ENCODE measurements at regions not wholly inside any gene's neighbourhood (a gene's known extent, or its start where the extent isn't known, plus 50 kb on each side); places are given as distances from the start of the nearest gene placed in this dataset.

GRCh38 chr14:32006263-32007110 lies 70.6 kb upstream of the ARHGAP5 start:
- FAIRE-seq: no peak

GRCh38 chr14:32007755-32008362 lies 69.2 kb upstream of the ARHGAP5 start:
- no peak for FAIRE-seq

- no peak for FAIRE-seq
Observed at GRCh38 chr14:32008602-32009193, 68.4 kb upstream of the ARHGAP5 start.

DNA sequence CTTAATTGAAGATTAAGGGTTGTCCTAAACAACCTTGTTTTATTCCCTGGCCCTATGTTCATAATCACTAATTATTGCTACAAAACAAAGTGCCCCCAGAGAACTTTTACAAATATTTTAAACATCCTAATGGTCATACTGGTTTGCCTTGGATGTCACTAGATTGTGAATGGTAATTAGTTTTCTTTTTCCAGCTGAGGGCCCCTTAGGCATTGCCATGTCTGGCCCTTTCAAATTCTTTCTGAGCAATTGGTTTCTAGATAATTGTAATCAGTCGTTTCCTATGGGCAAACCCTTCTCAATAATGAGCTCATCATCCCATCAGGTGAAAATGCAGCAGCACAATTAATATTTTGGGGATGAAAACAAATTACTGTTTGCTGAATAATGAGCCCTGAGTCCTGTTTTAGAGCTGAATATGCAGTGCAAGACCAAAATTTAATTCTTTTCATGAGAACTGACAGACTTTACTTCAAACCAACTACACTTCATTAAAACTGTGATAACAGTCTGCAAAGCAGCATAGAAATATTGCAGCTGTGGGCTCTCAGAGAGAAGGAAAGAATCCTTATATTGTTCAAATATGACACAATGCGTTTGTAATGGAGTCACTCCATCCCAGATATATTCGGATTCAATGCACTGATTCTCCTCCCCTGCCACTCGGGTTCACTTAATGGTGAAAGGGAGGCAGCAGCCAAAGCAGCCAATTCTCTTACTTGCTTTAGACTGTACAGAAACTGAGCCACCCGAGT lies 67.7 kb upstream of the ARHGAP5 start:
- no peak for FAIRE-seq

DNA sequence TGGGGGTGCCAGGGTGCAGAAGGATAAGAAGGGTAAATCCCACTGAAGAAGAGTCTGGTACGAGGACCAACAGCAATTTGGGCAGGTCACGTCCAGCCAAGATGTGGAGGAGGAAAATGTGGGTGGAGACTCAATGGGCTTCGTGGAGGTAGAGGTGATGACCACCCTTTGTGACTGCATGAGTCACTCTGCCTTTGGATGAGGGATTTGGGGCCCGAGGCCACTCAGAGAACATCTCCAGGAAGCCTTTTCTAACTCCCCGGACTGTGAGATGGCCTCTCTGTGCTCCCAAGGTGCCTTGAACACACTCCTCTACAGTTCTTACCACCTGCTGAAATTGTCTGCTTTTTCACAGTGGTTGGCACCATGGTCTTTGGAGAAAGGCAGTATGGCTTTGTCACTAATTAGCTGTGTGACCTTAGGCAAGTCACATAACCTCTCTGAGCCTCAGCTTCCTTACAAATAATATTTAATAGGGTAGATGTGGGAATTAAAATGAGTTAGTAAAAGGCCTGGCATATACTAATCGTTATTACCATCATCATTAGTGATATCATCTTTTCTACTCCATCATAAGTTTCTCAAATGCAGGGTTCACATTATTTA lies 67.0 kb upstream of the ARHGAP5 start:
- no peak for FAIRE-seq

DNA sequence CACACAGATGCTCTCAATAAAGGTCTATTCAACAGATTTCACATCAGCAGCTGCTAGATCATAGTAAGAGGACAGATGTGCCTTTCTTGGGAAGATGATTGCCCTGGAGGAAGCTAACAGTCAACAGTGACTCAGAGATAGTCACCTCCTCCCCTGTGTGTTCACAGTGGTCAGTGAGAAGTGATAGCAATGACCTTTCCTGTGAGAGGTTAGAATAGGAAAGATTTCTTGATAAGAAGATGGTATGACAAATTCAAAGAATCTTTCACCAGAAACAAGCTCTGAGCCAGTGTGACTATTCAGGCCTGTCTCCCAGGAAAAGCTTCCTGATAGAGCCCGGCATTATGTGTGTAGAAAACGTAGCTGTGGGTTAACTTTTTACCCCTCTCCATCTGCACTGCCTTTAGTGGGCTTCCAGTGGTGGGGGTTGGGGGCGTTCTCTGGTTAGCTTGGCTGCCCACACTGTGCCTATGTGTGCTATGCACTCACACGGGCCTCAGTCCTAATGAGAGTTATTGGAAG lies 66.4 kb upstream of the ARHGAP5 start:
- FAIRE-seq: peak; percentile 47

DNA sequence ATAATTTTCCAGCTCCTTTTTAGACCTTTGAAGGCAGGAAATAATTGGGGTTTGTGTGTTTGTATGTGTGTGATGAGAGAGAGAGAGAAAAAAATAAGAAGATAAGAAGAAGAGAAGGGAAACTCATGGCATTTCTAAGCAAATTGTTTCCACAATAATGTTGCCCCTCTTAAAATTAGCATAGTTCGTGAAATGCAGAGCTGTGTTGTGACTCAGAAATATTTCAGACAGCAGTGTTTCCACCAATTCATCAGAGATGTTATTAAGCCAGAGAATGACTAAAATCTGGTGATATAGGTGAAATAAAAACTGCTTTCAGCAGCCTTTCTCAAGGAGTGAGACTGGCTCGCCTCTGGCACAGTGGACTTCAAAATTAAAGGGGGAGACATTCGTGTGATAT lies 65.9 kb upstream of the ARHGAP5 start:
- FAIRE-seq: no peak

- no peak for FAIRE-seq
Observed at GRCh38 chr14:32012062-32012461, 65.0 kb upstream of the ARHGAP5 start.

- FAIRE-seq: no peak
Observed at GRCh38 chr14:32012571-32012970, 64.5 kb upstream of the ARHGAP5 start.

DNA sequence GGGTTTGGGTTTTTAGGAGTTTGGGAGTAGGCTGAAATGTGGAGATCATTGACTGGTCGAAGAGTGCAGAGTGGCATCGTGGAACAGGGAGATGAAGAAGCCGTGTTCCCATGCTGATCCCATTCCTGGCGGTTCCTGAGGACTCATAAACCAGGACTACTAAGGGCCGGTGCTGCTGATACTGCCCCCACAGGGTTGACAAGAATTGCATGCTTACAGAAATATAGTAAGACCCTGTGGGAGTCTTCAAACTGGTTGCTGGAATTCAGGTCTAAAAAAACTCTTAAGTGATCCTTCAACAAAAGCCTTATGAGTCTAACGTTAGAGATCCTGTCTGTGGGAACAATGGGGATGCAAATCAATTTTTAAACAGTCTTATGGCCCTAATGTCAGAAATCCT lies 64.0 kb upstream of the ARHGAP5 start:
- FAIRE-seq: no peak

DNA sequence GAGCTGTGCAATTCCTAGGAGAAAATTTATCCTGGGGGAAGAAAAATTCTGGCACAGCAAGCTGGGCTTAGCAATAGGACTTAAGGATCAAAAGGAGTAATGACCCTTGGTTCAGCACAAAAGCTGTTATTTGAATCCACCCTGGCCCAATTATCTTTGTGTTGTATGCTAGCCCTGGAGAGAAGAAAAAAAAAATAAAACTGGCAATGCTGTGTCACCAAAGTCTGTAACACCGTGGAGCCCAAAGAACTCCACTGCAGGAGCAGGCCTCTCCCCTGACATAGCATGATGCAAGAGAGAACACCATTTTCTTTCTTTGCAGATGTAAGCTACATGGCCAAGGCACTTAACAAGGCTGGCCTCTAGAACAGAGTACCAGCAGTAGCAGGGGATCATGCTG lies 63.0 kb upstream of the ARHGAP5 start:
- FAIRE-seq: no peak

DNA sequence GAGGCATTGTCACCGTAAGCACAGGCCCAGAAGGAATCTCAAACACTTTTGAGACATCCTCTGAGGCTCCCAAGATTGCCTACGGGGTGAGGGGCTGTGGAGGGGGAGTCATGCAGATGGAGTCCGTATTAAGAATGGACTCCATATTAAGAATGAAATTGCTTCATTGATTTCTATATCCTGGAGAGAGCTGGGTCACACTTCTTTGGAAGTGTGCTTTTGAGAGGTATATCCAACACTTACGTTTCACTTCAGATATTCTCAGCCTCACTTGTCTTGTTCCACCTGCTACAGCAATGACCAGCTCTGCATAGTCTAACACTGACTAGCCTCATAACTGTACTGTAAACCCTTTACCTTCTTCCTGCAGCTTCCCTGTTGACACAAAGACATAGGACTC lies 62.6 kb upstream of the ARHGAP5 start:
- FAIRE-seq: no peak

GRCh38 chr14:32015166-32015565 lies 61.9 kb upstream of the ARHGAP5 start:
- FAIRE-seq: no peak

DNA sequence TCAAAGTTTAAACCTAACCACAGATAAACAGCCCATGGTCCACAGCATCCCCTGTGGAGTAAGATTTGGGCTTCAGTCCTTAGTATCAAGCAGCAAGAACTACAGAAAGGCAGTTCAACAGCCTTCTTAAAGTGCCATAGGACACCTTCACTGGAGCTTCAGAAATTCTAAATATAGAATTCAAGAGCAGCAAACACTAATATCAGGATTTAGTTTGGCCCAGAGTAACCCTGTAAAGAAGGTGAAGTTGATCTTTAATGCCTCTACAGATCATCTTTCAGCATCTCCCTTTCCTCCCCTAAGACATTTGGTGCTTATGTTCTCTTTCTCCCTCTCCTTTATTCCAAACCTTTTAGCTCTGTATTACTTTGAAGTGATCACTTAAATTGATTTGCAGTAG lies 59.5 kb upstream of the ARHGAP5 start:
- FAIRE-seq: no peak

DNA sequence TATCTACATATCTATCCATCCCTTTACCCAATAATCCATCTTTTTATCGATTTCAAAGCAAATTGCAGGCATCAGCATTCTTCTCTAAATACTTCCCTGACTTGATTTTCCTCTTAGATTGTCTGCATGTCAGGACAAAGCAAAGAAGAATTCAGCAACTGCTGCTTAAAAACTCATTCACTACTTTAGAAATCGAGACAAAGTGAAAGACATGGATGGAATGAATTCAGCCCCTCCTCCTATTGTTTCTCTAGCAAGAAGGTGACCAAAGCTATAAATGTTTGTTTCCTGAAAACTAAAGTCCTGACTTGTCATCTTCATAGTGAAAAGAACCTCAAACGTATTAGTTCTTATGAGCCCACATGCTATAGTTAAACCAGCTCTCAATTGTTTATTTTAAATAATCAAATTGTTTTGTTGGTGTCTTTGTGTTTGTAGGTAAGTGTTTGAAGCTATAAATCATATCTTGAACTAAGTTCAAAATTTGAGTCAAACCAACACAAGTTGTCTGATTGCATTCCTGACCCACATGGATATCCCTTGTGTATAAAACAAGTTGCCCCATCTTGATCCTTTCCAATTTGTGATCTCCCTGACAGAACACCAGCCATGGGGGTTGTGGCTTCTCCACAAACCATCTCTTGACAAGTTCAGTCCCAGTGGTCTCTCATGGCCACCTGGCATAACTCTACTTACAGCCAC lies 58.6 kb upstream of the ARHGAP5 start:
- no peak for FAIRE-seq

GRCh38 chr14:32019276-32019675 lies 57.8 kb upstream of the ARHGAP5 start:
- no peak for FAIRE-seq

GRCh38 chr14:32020882-32021281 lies 56.2 kb upstream of the ARHGAP5 start:
- no peak for FAIRE-seq

DNA sequence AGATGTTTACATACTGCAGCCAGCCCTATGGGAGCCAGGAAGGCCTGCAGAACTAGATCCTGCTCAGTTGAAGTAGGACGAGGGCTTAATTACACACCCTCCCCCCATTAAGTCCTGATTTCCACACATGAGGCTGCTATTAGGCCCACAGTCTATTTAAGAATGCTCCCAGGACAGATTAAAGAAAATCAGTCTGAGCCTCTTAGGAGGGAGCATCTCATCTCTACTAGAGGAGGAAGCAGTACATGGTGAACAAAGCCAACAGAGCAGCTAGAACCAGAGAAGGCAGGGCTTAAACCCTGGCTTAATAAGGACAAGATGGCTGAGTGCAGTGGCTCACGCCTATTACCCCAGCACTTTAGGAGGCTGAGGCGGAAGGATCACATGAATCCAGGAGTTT lies 55.8 kb upstream of the ARHGAP5 start:
- FAIRE-seq: no peak

DNA sequence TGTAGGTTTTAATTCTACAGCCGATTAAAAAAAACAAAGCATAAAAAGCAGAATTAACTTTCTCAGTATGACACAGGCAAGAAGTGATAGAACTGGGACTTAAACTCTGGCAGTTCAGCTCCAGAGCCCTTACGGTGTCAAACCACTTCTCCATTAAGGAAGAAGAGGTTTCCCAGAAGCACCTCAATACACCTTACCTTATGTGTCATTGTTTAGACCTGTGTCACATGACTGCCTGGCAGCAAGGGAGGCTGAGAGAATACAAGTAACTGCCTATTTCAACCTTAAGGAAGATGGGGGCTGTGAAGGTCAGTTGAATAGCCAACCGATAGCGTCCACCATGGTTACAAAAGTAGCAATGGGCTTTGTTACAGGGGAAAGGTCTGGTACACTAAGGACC lies 54.6 kb upstream of the ARHGAP5 start:
- no peak for FAIRE-seq

DNA sequence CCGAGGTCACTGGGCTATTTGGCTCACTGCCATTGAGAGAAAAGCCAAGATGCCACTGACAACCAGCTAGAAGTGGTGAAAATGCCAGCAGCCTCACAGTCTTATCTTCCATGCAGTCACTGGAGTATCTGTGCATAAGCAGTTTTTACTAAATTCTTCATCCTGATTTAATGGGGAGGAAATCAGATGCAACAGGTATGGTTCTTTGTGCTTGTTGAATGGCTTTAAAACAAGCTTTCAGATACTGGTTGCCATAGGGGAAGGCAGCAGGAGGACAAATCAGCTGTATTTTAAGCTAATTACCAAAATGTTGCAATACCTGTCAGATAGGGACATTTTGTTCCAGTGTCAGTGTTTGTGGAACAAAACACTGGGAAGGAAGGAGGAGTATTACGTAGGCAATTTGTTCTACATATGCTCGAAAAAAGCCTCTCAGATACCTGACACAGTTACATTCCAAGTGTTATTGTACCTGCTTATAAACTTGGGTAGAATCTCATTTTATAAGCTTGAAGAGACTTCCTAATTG lies 54.1 kb upstream of the ARHGAP5 start:
- FAIRE-seq: no peak

DNA sequence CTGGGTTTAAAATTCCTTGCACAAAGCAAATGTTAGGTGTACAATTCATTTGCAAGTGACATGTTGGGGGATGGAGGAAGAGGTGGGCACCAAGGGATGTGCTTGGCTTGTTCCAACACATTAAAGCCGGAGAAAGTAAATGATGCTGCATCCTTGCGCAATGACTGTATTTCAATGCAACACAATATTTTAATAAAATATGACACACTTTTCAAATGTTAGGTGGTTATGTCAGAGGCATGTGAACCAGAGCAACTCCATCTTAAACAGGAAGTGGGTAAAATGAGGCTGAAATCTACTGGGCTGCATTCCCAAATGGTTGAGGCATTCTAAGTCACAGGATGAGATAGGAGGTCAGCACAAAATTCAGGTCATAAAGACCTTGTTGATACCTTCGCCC lies 53.6 kb upstream of the ARHGAP5 start:
- no peak for FAIRE-seq

Data from islet of Langerhans (tissue), 1 donor.